ENCODE measurements at regions not wholly inside any gene's neighbourhood (a gene's known extent, or its start where the extent isn't known, plus 50 kb on each side); places are given as distances from the start of the nearest gene placed in this dataset.
"Not testable (repeated sequence)": the region's sequence is repeated elsewhere in the genome, so short reads cannot be mapped to it uniquely, and the experiment has no call there.

- peaks cover 3% of the 10 kb centered on the region for H3K27me3 Mint-ChIP-seq
- no peaks in the 10 kb centered on the region for H3K36me3 Mint-ChIP-seq (ENCODE audit: low read depth)
- no peak overlapping the region for H3K27ac Mint-ChIP-seq
- H3K4me1 Mint-ChIP-seq: no peaks in the 10 kb centered on the region
- no peak overlapping the region for H3K4me3 Mint-ChIP-seq
- peaks cover 9% of the 10 kb centered on the region for H3K9me3 Mint-ChIP-seq
- ATAC-seq (replicated peaks): no peak
Measured at GRCh38 chr6:155771822-155772221, 316.2 kb upstream of the NOX3 start.

- H3K27ac Mint-ChIP-seq: no peak overlapping the region
- H3K9me3 Mint-ChIP-seq: peaks cover 9% of the 10 kb centered on the region
- ATAC-seq (replicated peaks): no peak
- H3K27me3 Mint-ChIP-seq: peaks cover 3% of the 10 kb centered on the region
- no peaks in the 10 kb centered on the region for H3K4me1 Mint-ChIP-seq
- no peaks in the 10 kb centered on the region for H3K36me3 Mint-ChIP-seq (ENCODE audit: low read depth)
- H3K4me3 Mint-ChIP-seq: no peak overlapping the region
Measured at GRCh38 chr6:155770856-155771255, 315.2 kb upstream of the NOX3 start.

- Mint-ChIP-seq H3K4me3 (no peak overlapping the region), H3K36me3 (ENCODE audit: low read depth) (no peaks in the 10 kb centered on the region), H3K9me3 (peaks cover 9% of the 10 kb centered on the region), H3K4me1 (no peaks in the 10 kb centered on the region), H3K27ac (no peak overlapping the region), H3K27me3 (peaks cover under 1% of the 10 kb centered on the region)
- no peak for ATAC-seq (replicated peaks)
Measured at GRCh38 chr6:155770313-155770712, 314.7 kb upstream of the NOX3 start.

GRCh38 chr6:155765275-155766194 lies 309.9 kb upstream of the NOX3 start:
- H3K4me3 Mint-ChIP-seq: no peak overlapping the region
- no peaks in the 10 kb centered on the region for H3K36me3 Mint-ChIP-seq (ENCODE audit: low read depth)
- H3K27me3 Mint-ChIP-seq: peaks cover 5% of the 10 kb centered on the region
- no peak overlapping the region for H3K27ac Mint-ChIP-seq
- H3K9me3 Mint-ChIP-seq: peaks cover 5% of the 10 kb centered on the region
- ATAC-seq (replicated peaks): no peak
- no peaks in the 10 kb centered on the region for H3K4me1 Mint-ChIP-seq

- no peaks in the 10 kb centered on the region for H3K4me1 Mint-ChIP-seq
- H3K9me3 Mint-ChIP-seq: peaks cover 5% of the 10 kb centered on the region
- no peak for ATAC-seq (replicated peaks)
- no peak overlapping the region for H3K4me3 Mint-ChIP-seq
- no peak overlapping the region for H3K27ac Mint-ChIP-seq
- peaks cover 10% of the 10 kb centered on the region for H3K27me3 Mint-ChIP-seq
- no peaks in the 10 kb centered on the region for H3K36me3 Mint-ChIP-seq (ENCODE audit: low read depth)
Measured at GRCh38 chr6:155762649-155763048, 307.0 kb upstream of the NOX3 start.

GRCh38 chr6:155755452-155755851 lies 299.8 kb upstream of the NOX3 start:
- Mint-ChIP-seq H3K27ac (no peak overlapping the region), H3K9me3 (peaks cover 29% of the 10 kb centered on the region), H3K27me3 (peaks cover 5% of the 10 kb centered on the region), H3K4me1 (no peaks in the 10 kb centered on the region), H3K36me3 (ENCODE audit: low read depth) (no peaks in the 10 kb centered on the region), H3K4me3 (no peak overlapping the region)
- no peak for ATAC-seq (replicated peaks)

GRCh38 chr6:155748778-155749177 lies 293.1 kb upstream of the NOX3 start:
- not testable (repeated sequence) for ATAC-seq (replicated peaks); H3K36me3 Mint-ChIP-seq (ENCODE audit: low read depth); H3K4me1 Mint-ChIP-seq; H3K27ac Mint-ChIP-seq; H3K4me3 Mint-ChIP-seq
- Mint-ChIP-seq H3K9me3 (peaks cover 17% of the 10 kb centered on the region), H3K27me3 (peaks cover 15% of the 10 kb centered on the region)

GRCh38 chr6:155747491-155747890 lies 291.9 kb upstream of the NOX3 start:
- Mint-ChIP-seq H3K4me1 (no peaks in the 10 kb centered on the region), H3K9me3 (peaks cover 9% of the 10 kb centered on the region), H3K36me3 (ENCODE audit: low read depth) (no peaks in the 10 kb centered on the region), H3K4me3 (no peak overlapping the region), H3K27ac (no peak overlapping the region), H3K27me3 (peaks cover 18% of the 10 kb centered on the region)
- ATAC-seq (replicated peaks): no peak

- H3K36me3 Mint-ChIP-seq (ENCODE audit: low read depth): no peaks in the 10 kb centered on the region
- H3K4me1 Mint-ChIP-seq: no peaks in the 10 kb centered on the region
- no peak overlapping the region for H3K4me3 Mint-ChIP-seq
- H3K9me3 Mint-ChIP-seq: no peaks in the 10 kb centered on the region
- H3K27me3 Mint-ChIP-seq: peaks cover 9% of the 10 kb centered on the region
- ATAC-seq (replicated peaks): no peak
- no peak overlapping the region for H3K27ac Mint-ChIP-seq
Measured at GRCh38 chr6:155740781-155741399, 285.3 kb upstream of the NOX3 start.

- H3K36me3 Mint-ChIP-seq (ENCODE audit: low read depth): no peaks in the 10 kb centered on the region
- no peak for ATAC-seq (replicated peaks)
Measured at GRCh38 chr6:155738602-155739105, 283.0 kb upstream of the NOX3 start.

GRCh38 chr6:155717374-155717773 lies 261.7 kb upstream of the NOX3 start:
- ATAC-seq (replicated peaks): no peak
- Mint-ChIP-seq H3K4me1 (no peaks in the 10 kb centered on the region), H3K4me3 (no peak overlapping the region), H3K36me3 (ENCODE audit: low read depth) (no peaks in the 10 kb centered on the region), H3K9me3 (no peaks in the 10 kb centered on the region), H3K27ac (no peak overlapping the region), H3K27me3 (peaks cover 8% of the 10 kb centered on the region)

More at GRCh38 chr6:155738602-155739105, 283.0 kb upstream of the NOX3 start:
- Mint-ChIP-seq H3K9me3 (no peaks in the 10 kb centered on the region), H3K27ac (no peak overlapping the region), H3K4me3 (no peak overlapping the region), H3K4me1 (no peaks in the 10 kb centered on the region), H3K27me3 (peaks cover 7% of the 10 kb centered on the region)

GRCh38 chr6:155710704-155711103 lies 255.1 kb upstream of the NOX3 start:
- Mint-ChIP-seq H3K27me3 (peaks cover 8% of the 10 kb centered on the region), H3K4me1 (no peaks in the 10 kb centered on the region), H3K9me3 (no peaks in the 10 kb centered on the region), H3K36me3 (ENCODE audit: low read depth) (no peaks in the 10 kb centered on the region), H3K27ac (no peak overlapping the region), H3K4me3 (no peak overlapping the region)
- no peak for ATAC-seq (replicated peaks)

GRCh38 chr6:155709262-155709661 lies 253.6 kb upstream of the NOX3 start:
- Mint-ChIP-seq H3K27ac (no peak overlapping the region), H3K27me3 (peaks cover 3% of the 10 kb centered on the region), H3K36me3 (ENCODE audit: low read depth) (no peaks in the 10 kb centered on the region), H3K9me3 (no peaks in the 10 kb centered on the region), H3K4me1 (no peaks in the 10 kb centered on the region), H3K4me3 (no peak overlapping the region)
- no peak for ATAC-seq (replicated peaks)

- Mint-ChIP-seq H3K4me3 (no peak overlapping the region), H3K4me1 (no peaks in the 10 kb centered on the region), H3K9me3 (no peaks in the 10 kb centered on the region), H3K36me3 (ENCODE audit: low read depth) (no peaks in the 10 kb centered on the region), H3K27ac (no peak overlapping the region), H3K27me3 (peaks cover 8% of the 10 kb centered on the region)
- no peak for ATAC-seq (replicated peaks)
Measured at GRCh38 chr6:155708100-155708499, 252.5 kb upstream of the NOX3 start.

- Mint-ChIP-seq H3K4me1 (no peaks in the 10 kb centered on the region), H3K36me3 (ENCODE audit: low read depth) (no peaks in the 10 kb centered on the region), H3K9me3 (no peaks in the 10 kb centered on the region), H3K4me3 (no peak overlapping the region), H3K27ac (no peak overlapping the region), H3K27me3 (peaks cover 7% of the 10 kb centered on the region)
- ATAC-seq (replicated peaks): no peak
Measured at GRCh38 chr6:155706806-155707205, 251.2 kb upstream of the NOX3 start.
